ENCODE measurements at regions not wholly inside any gene's neighbourhood (a gene's known extent, or its start where the extent isn't known, plus 50 kb on each side); places are given as distances from the start of the nearest gene placed in this dataset.
"Not testable (repeated sequence)": the region's sequence is repeated elsewhere in the genome, so short reads cannot be mapped to it uniquely, and the experiment has no call there.

DNA sequence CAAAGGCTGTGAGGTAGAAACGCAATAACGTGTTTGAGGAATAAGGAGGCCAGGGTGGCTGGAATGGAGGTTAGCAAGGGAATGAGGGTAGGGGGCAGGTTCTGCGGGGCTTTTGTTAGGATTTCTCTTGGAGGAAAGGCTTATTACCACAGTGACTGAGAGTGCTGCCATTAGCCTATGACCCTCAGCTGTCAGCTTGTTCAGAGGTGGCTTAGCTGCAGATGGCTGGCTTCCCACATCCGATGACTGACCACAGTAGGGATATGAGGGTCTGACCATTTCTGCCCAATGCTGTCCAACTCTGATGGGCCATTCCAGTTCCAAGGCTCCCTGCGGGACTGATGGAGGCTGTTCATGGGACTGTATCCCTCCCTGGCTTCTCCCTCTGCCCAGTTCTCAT, 181.8 kb downstream of the MIAT start:
- Histone ChIP-seq H3K9me3 (ENCODE audit: insufficient read depth, low read length) (no peaks in the 10 kb centered on the region), H3K4me3 (ENCODE audit: low read length) (no peak overlapping the region), H3K36me3 (replicated peaks; ENCODE audit: low read depth, low read length) (no peaks in the 10 kb centered on the region), H3K27me3 (ENCODE audit: low read depth, low read length) (peaks cover 35% of the 10 kb centered on the region), H3K4me2 (ENCODE audit: low read length) (no peak overlapping the region), H3K4me1 (ENCODE audit: low read length) (no peaks in the 10 kb centered on the region), H3K9ac (ENCODE audit: low read length) (no peak overlapping the region), H4K20me1 (ENCODE audit: insufficient read depth, low read length) (no peaks in the 10 kb centered on the region), H3K79me2 (ENCODE audit: low read length) (no peaks in the 10 kb centered on the region), H3K27ac (ENCODE audit: low read length) (no peak overlapping the region), H2AFZ (ENCODE audit: low read depth, low read length) (no peak overlapping the region)
- no peak for TF ChIP-seq EZH2phosphoT487 (IDR thresholded peaks at IDR 0.05; ENCODE audit: low read depth)
- TF ChIP-seq, protein P1, sequence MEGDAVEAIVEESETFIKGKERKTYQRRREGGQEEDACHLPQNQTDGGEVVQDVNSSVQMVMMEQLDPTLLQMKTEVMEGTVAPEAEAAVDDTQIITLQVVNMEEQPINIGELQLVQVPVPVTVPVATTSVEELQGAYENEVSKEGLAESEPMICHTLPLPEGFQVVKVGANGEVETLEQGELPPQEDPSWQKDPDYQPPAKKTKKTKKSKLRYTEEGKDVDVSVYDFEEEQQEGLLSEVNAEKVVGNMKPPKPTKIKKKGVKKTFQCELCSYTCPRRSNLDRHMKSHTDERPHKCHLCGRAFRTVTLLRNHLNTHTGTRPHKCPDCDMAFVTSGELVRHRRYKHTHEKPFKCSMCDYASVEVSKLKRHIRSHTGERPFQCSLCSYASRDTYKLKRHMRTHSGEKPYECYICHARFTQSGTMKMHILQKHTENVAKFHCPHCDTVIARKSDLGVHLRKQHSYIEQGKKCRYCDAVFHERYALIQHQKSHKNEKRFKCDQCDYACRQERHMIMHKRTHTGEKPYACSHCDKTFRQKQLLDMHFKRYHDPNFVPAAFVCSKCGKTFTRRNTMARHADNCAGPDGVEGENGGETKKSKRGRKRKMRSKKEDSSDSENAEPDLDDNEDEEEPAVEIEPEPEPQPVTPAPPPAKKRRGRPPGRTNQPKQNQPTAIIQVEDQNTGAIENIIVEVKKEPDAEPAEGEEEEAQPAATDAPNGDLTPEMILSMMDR (IDR thresholded peaks at IDR 0.05; ENCODE audit: low read depth, low read length), result no peak

DNA sequence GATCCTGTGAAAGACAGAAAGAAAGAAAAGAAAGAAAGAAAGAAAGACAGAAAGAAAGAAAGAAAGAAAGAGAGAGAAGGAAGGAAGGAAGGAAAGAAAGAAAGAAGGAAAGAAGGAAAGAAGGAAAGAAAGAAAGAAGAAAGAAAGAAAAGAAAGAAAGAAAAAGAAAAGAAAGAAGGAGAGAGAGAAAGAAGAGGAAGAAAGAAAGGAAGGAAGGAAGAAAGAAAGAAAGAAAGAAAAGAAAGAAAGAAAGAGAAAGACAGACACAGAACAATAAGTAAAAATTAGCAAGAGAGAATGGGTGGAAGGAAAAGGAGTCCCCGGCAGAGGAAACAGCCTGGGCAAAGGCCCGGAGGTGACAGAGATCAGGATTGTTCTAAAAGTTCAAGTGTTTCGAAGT, 183.4 kb downstream of the MIAT start:
- H3K4me2 ChIP-seq (ENCODE audit: low read length); H3K4me3 ChIP-seq (ENCODE audit: low read length); H2AFZ ChIP-seq (ENCODE audit: low read depth, low read length); H3K9ac ChIP-seq (ENCODE audit: low read length); H3K9me3 ChIP-seq (ENCODE audit: insufficient read depth, low read length); H3K36me3 ChIP-seq (replicated peaks; ENCODE audit: low read depth, low read length); H3K27ac ChIP-seq (ENCODE audit: low read length); H4K20me1 ChIP-seq (ENCODE audit: insufficient read depth, low read length); H3K79me2 ChIP-seq (ENCODE audit: low read length); H3K4me1 ChIP-seq (ENCODE audit: low read length): not testable (repeated sequence)
- H3K27me3 ChIP-seq (ENCODE audit: low read depth, low read length), result peaks cover 28% of the 10 kb centered on the region

DNA sequence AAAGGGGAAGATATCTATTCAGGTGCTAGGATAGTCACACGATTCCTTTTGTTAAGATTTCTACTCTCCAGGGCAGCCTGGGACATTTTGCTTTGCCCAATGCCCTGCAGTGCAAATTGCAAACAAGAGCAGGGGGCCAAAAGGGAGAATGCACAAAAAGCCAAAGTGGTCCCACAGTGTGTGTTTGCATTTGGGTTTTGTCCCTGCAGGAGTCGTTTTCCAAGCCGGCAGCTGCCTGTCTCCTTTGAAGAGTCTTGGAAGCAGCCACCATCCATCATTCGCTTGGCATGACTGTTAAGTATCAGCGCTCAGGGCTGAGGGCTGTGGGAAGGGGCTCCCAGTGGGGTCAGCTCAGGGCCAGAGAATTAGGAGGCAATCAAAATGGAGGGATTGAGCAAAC, 184.7 kb downstream of the MIAT start:
- no peaks in the 10 kb centered on the region for H3K9me3 ChIP-seq (ENCODE audit: insufficient read depth, low read length)
- no peaks in the 10 kb centered on the region for H3K36me3 ChIP-seq (replicated peaks; ENCODE audit: low read depth, low read length)
- H3K9ac ChIP-seq (ENCODE audit: low read length), result no peak overlapping the region
- no peak overlapping the region for H3K4me2 ChIP-seq (ENCODE audit: low read length)
- H3K27ac ChIP-seq (ENCODE audit: low read length), result no peak overlapping the region
- peaks cover 31% of the 10 kb centered on the region for H3K27me3 ChIP-seq (ENCODE audit: low read depth, low read length)
- H3K4me1 ChIP-seq (ENCODE audit: low read length), result no peaks in the 10 kb centered on the region
- H3K79me2 ChIP-seq (ENCODE audit: low read length), result no peaks in the 10 kb centered on the region
- no peak overlapping the region for H2AFZ ChIP-seq (ENCODE audit: low read depth, low read length)
- no peak overlapping the region for H3K4me3 ChIP-seq (ENCODE audit: low read length)
- TF ChIP-seq, protein P1 (IDR thresholded peaks at IDR 0.05; ENCODE audit: low read depth, low read length), result no peak
- TF ChIP-seq EZH2phosphoT487 (IDR thresholded peaks at IDR 0.05; ENCODE audit: low read depth), result no peak
- no peaks in the 10 kb centered on the region for H4K20me1 ChIP-seq (ENCODE audit: insufficient read depth, low read length)

DNA sequence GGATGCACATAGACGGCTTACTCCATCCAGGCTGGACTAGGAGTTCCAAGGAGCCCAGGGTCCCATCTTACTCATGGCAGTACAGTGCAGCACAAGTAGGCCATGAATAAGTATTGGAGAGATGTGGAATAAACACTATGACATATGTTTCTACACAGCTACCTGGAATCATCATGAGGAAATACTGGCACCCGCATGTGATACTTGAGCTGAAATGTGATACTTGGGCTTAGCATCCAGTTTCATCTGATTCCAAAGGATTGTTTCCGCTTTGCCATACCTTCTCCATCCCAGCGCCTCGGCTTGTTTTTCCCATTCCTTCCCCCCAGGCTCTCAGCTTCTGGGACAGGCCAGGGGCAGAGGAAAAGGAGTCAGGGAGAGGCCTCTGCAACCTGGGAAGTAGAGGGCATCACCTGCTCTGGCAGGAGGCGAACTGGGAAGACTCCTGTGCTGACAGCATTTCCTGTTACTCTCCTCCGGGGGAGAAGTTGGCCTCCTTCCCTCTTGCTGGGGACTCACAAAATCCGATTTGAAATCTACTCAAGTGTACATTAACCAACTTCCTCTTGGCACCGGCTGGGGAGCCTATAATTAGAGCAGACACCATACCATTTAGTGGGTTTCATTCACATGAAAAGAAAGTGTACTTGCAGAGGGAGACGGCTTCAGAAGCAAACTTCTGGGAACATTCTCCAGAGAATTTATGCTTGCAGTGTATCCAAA, 187.8 kb downstream of the MIAT start:
- no peak for TF ChIP-seq EZH2phosphoT487 (IDR thresholded peaks at IDR 0.05; ENCODE audit: low read depth)
- TF ChIP-seq, protein P1 (IDR thresholded peaks at IDR 0.05; ENCODE audit: low read depth, low read length), result no peak
- H3K9ac ChIP-seq (ENCODE audit: low read length), result no peak overlapping the region
- H3K9me3 ChIP-seq (ENCODE audit: insufficient read depth, low read length), result no peaks in the 10 kb centered on the region
- no peak overlapping the region for H2AFZ ChIP-seq (ENCODE audit: low read depth, low read length)
- H3K4me3 ChIP-seq (ENCODE audit: low read length), result no peak overlapping the region
- H3K79me2 ChIP-seq (ENCODE audit: low read length), result no peaks in the 10 kb centered on the region
- no peaks in the 10 kb centered on the region for H3K4me1 ChIP-seq (ENCODE audit: low read length)
- H4K20me1 ChIP-seq (ENCODE audit: insufficient read depth, low read length), result no peaks in the 10 kb centered on the region
- H3K4me2 ChIP-seq (ENCODE audit: low read length), result no peak overlapping the region
- H3K36me3 ChIP-seq (replicated peaks; ENCODE audit: low read depth, low read length), result no peaks in the 10 kb centered on the region
- H3K27me3 ChIP-seq (ENCODE audit: low read depth, low read length), result peaks cover 33% of the 10 kb centered on the region
- no peak overlapping the region for H3K27ac ChIP-seq (ENCODE audit: low read length)
